ENCODE measurements at regions not wholly inside any gene's neighbourhood (a gene's known extent, or its start where the extent isn't known, plus 50 kb on each side); places are given as distances from the start of the nearest gene placed in this dataset.
A peak's percentile ranks its signal among the peaks of the same experiment; 100 is the strongest.
"Not testable (repeated sequence)": the region's sequence is repeated elsewhere in the genome, so short reads cannot be mapped to it uniquely, and the experiment has no call there.

DNA sequence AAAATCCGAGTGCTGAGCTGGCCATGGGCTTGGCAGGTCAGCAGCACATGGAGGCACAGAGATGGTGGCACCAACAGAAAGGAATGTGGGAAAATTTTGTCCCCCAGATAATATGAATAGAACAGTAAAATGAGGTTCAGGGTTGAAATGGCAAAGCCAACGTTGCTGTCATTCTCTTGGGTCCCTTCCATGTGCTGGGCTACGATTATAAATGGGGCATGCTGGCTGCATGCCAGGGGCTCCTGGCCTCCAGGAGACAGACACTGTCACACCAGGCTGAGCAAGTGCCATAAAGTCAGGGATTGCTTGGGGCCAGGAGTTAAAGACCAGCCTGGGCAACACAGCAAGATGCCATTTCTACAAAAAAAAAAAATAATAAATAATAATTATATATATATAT is 77.1 kb downstream of the TOMM20 start:
- Mint-ChIP-seq H3K4me1 (peaks cover 37% of the 10 kb centered on the region), H3K9me3 (ENCODE audit: insufficient read depth) (no peaks in the 10 kb centered on the region), H3K4me3 (no peak overlapping the region), H3K27ac (peak overlapping the region; percentile 74), H3K27me3 (no peaks in the 10 kb centered on the region)
- Histone ChIP-seq H3K27ac (ENCODE audit: low read length in 2 of 2) (no peak overlapping the region), H3K79me2 (ENCODE audit: control insufficient read depth, insufficient read depth, low read length) (no peaks in the 10 kb centered on the region), H3K4me3 (ENCODE audit: control extremely low read depth in 1 of 5, extremely low read depth in 1 of 5, insufficient read depth in 1 of 5, low read depth in 2 of 5, low read length in 4 of 5) (no peak overlapping the region), H3K9ac (ENCODE audit: low read length) (no peak overlapping the region), H3K4me2 (replicated peaks; ENCODE audit: low read depth, low read length, poor library complexity, severe bottlenecking) (no peak overlapping the region), H2AFZ (ENCODE audit: insufficient read depth, low read depth, low read length, poor library complexity, severe bottlenecking) (no peak overlapping the region), H3K36me3 (replicated peaks in 1 of 2; ENCODE audit: control extremely low read depth in 1 of 2, control insufficient read depth in 1 of 2, extremely low read depth in 1 of 2, insufficient read depth in 2 of 2, low read length in 1 of 2) (no peaks in the 10 kb centered on the region), H3K4me1 (ENCODE audit: control insufficient read depth in 2 of 2, insufficient read depth in 2 of 2, low read length in 2 of 2) (peaks cover 13 to 22% of the 10 kb centered on the region in 2 donors), H3K9me3 (ENCODE audit: control extremely low read depth in 1 of 3, control insufficient read depth in 2 of 3, insufficient read depth in 1 of 3, low read length in 2 of 3) (no peaks in the 10 kb centered on the region), H3K27me3 (replicated peaks in 1 of 4; ENCODE audit: control extremely low read depth in 1 of 4, control insufficient read depth in 3 of 4, insufficient read depth in 4 of 4, low read length in 3 of 4) (no peaks in the 10 kb centered on the region), H4K20me1 (ENCODE audit: control insufficient read depth, insufficient read depth, low read length, poor library complexity, severe bottlenecking) (no peaks in the 10 kb centered on the region)
- no peak for ATAC-seq (ENCODE audit: low read depth)
- ChIA-PET CTCF (interaction anchor here (0.6 to 1.3 kb wide), 2 partner anchors 32 kb away, joined by 3 read pairs; no protein-coding TSS in a partner anchor), POLR2A (interaction anchor here (0.9 kb wide), 1 partner anchor 15 kb away, joined by 3 read pairs; no protein-coding TSS in a partner anchor)
- TF ChIP-seq EZH2 (IDR thresholded peaks at IDR 0.05; ENCODE audit: borderline replicate concordance, insufficient read depth, low read depth, low read length, poor library complexity, severe bottlenecking), result no peak
- TF ChIP-seq, protein P1, sequence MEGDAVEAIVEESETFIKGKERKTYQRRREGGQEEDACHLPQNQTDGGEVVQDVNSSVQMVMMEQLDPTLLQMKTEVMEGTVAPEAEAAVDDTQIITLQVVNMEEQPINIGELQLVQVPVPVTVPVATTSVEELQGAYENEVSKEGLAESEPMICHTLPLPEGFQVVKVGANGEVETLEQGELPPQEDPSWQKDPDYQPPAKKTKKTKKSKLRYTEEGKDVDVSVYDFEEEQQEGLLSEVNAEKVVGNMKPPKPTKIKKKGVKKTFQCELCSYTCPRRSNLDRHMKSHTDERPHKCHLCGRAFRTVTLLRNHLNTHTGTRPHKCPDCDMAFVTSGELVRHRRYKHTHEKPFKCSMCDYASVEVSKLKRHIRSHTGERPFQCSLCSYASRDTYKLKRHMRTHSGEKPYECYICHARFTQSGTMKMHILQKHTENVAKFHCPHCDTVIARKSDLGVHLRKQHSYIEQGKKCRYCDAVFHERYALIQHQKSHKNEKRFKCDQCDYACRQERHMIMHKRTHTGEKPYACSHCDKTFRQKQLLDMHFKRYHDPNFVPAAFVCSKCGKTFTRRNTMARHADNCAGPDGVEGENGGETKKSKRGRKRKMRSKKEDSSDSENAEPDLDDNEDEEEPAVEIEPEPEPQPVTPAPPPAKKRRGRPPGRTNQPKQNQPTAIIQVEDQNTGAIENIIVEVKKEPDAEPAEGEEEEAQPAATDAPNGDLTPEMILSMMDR (IDR thresholded peaks at IDR 0.05), result no peak
- no peak for DNase-seq
- intact Hi-C loops (cut with micrococcal nuclease), result no loop called here
- 97% methylated on average over 3 of the region's 3 CpGs for WGBS (ENCODE audit: insufficient coverage)

DNA sequence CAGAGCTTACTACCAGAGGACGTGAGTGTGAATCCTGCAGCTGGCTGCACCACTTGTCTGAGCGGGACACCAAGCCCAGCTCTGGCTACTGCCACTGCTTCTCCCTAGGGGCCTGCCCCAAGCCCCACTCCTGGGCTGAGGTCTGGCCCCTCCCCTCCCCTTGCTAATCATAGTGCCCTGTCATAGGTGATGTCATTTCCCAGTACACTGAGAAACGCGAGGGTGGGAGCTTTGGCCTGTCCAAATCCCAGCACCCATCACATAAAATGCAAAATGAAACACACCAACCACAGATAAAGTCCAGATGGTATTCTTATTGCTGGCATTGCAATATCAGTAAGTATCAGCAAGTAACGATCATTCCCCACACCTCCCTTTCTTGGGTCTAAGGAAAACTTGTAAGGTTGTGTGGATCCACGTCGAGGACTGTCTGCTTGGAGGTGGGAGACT is 77.7 kb downstream of the TOMM20 start:
- Mint-ChIP-seq H3K27ac (peak overlapping the region; percentile 74), H3K9me3 (ENCODE audit: insufficient read depth) (no peaks in the 10 kb centered on the region), H3K4me3 (peak overlapping the region; percentile 32), H3K27me3 (no peaks in the 10 kb centered on the region), H3K4me1 (peaks cover 41% of the 10 kb centered on the region)
- Histone ChIP-seq H3K79me2 (ENCODE audit: control insufficient read depth, insufficient read depth, low read length) (no peaks in the 10 kb centered on the region), H2AFZ (ENCODE audit: insufficient read depth, low read depth, low read length, poor library complexity, severe bottlenecking) (no peak overlapping the region), H3K4me1 (ENCODE audit: control insufficient read depth in 2 of 2, insufficient read depth in 2 of 2, low read length in 2 of 2) (peaks cover 13 to 22% of the 10 kb centered on the region in 2 donors), H3K9me3 (ENCODE audit: control extremely low read depth in 1 of 3, control insufficient read depth in 2 of 3, insufficient read depth in 1 of 3, low read length in 2 of 3) (no peaks in the 10 kb centered on the region), H3K27ac (ENCODE audit: low read length in 2 of 2) (no peak overlapping the region), H3K4me3 (ENCODE audit: control extremely low read depth in 1 of 5, extremely low read depth in 1 of 5, insufficient read depth in 1 of 5, low read depth in 2 of 5, low read length in 4 of 5) (no peak overlapping the region), H4K20me1 (ENCODE audit: control insufficient read depth, insufficient read depth, low read length, poor library complexity, severe bottlenecking) (no peaks in the 10 kb centered on the region), H3K4me2 (replicated peaks; ENCODE audit: low read depth, low read length, poor library complexity, severe bottlenecking) (peak overlapping the region; percentile 11), H3K27me3 (replicated peaks in 1 of 4; ENCODE audit: control extremely low read depth in 1 of 4, control insufficient read depth in 3 of 4, insufficient read depth in 4 of 4, low read length in 3 of 4) (no peaks in the 10 kb centered on the region), H3K9ac (ENCODE audit: low read length) (no peak overlapping the region), H3K36me3 (replicated peaks in 1 of 2; ENCODE audit: control extremely low read depth in 1 of 2, control insufficient read depth in 1 of 2, extremely low read depth in 1 of 2, insufficient read depth in 2 of 2, low read length in 1 of 2) (no peaks in the 10 kb centered on the region)
- DNase-seq (no peak), ATAC-seq (ENCODE audit: low read depth) (peak; percentile 55)
- WGBS (ENCODE audit: insufficient coverage), result 53% methylated on average over 4 of the region's 7 CpGs
- CTCF ChIA-PET, result interaction anchor here (0.7 to 1.3 kb wide), 3 partner anchors 33 to 551 kb away, joined by 3 to 4 read pairs (median 3); no protein-coding TSS in a partner anchor
- intact Hi-C loops (cut with micrococcal nuclease), result no loop called here
- POLR2A ChIA-PET, result interaction anchor here (0.9 kb wide), 1 partner anchor 15 kb away, joined by 3 read pairs; no protein-coding TSS in a partner anchor
- TF ChIP-seq, protein P1 (IDR thresholded peaks at IDR 0.05), result no peak
- no peak for TF ChIP-seq EZH2 (IDR thresholded peaks at IDR 0.05; ENCODE audit: borderline replicate concordance, insufficient read depth, low read depth, low read length, poor library complexity, severe bottlenecking)

DNA sequence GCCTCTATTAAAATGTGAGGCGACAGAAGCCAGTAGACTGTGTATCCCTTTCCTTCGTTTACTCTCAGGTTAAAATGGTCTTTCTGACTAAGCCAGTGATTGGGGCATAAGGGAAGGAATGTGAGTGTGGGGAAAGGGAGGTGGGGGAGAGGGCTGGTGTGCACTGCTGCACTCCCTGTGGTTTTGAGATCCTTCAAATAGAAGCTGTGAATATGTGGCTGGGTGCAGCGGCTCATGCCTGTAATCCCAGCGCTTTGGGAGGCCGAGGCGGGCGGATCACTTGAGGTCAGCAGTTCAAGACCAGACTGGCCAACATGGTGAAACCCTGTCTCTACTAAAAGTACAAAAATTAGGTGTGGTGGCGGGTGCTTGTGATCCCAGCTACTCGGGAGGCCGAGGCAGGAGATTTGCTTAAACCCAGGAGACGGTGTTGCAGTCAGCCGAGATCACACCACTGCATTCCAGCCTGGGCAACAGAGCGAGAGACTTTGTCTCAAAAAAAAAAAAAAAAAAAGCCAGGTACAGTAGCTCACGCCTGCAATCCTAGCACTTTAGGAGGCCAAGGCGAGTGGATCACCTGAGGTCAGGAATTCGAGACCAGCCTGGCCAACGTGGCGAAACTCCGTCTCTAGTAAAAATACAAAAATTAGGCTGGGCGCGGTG is 78.8 kb downstream of the TOMM20 start:
- Mint-ChIP-seq H3K4me3 (peak overlapping the region; percentile 29), H3K27ac (peak overlapping the region; percentile 53), H3K4me1 (peaks cover 41% of the 10 kb centered on the region)
- not testable (repeated sequence) for H3K27me3 ChIP-seq (replicated peaks in 1 of 4; ENCODE audit: control extremely low read depth in 1 of 4, control insufficient read depth in 3 of 4, insufficient read depth in 4 of 4, low read length in 3 of 4); ATAC-seq (ENCODE audit: low read depth); H3K9me3 Mint-ChIP-seq (ENCODE audit: insufficient read depth); H3K79me2 ChIP-seq (ENCODE audit: control insufficient read depth, insufficient read depth, low read length); H3K27ac ChIP-seq (ENCODE audit: low read length in 2 of 2); DNase-seq; H3K36me3 ChIP-seq (replicated peaks in 1 of 2; ENCODE audit: control extremely low read depth in 1 of 2, control insufficient read depth in 1 of 2, extremely low read depth in 1 of 2, insufficient read depth in 2 of 2, low read length in 1 of 2); H3K9me3 ChIP-seq (ENCODE audit: control extremely low read depth in 1 of 3, control insufficient read depth in 2 of 3, insufficient read depth in 1 of 3, low read length in 2 of 3); H4K20me1 ChIP-seq (ENCODE audit: control insufficient read depth, insufficient read depth, low read length, poor library complexity, severe bottlenecking); H3K4me2 ChIP-seq (replicated peaks; ENCODE audit: low read depth, low read length, poor library complexity, severe bottlenecking); H3K9ac ChIP-seq (ENCODE audit: low read length); H3K27me3 Mint-ChIP-seq; H3K4me3 ChIP-seq (ENCODE audit: control extremely low read depth in 1 of 5, extremely low read depth in 1 of 5, insufficient read depth in 1 of 5, low read depth in 2 of 5, low read length in 4 of 5); H2AFZ ChIP-seq (ENCODE audit: insufficient read depth, low read depth, low read length, poor library complexity, severe bottlenecking)
- intact Hi-C loops (cut with micrococcal nuclease), result loop anchor here (2.0 kb wide), 1 partner anchor 25 kb away; no protein-coding TSS in a partner anchor
- ChIA-PET CTCF (interaction anchor here (1.1 to 1.3 kb wide), 2 partner anchors 34 to 550 kb away, joined by 3 to 4 read pairs; no protein-coding TSS in a partner anchor), POLR2A (interaction anchor here (1.0 kb wide), 1 partner anchor 10 kb away, joined by 4 read pairs; no protein-coding TSS in a partner anchor)
- WGBS (ENCODE audit: insufficient coverage), result 87% methylated on average over 17 of the region's 21 CpGs
- H3K4me1 ChIP-seq (ENCODE audit: control insufficient read depth in 2 of 2, insufficient read depth in 2 of 2, low read length in 2 of 2), result peaks cover 13 to 22% of the 10 kb centered on the region in 2 donors
